H1 (cell line): ENCODE measurements at regions not wholly inside any gene's neighbourhood (a gene's known extent, or its start where the extent isn't known, plus 50 kb on each side); places are given as distances from the start of the nearest gene placed in this dataset.

Source experiments
- E2F6 ChIP-seq: IDR thresholded peaks from 2 replicates; pipeline ENCODE4 v1.6.1; 2012; ENCODE audit warnings: inconsistent platforms
- EZH2 ChIP-seq: fragments of 200-600 bp; sonication (generic); IDR thresholded peaks from 2 replicates; pipeline ENCODE4 v1.7.1; 2012; ENCODE audit warnings: low read depth, mild to moderate bottlenecking, moderate library complexity, low read length, inconsistent platforms; ENCODE audit not compliant: severe bottlenecking
- HDAC2 ChIP-seq, 2 experiments: fragments of 300-600 bp in 1 of 2; sonication (generic) in 1 of 2; IDR thresholded peaks; 2 replicates each; pipeline ENCODE4 v1.6.1; 2011 to 2012; ENCODE audit warnings: low read depth in 2 of 2, low read length in 2 of 2, mild to moderate bottlenecking in 2 of 2, moderate library complexity in 2 of 2, borderline replicate concordance in 1 of 2, inconsistent platforms in 1 of 2
- SP2 ChIP-seq: IDR thresholded peaks from 2 replicates; pipeline ENCODE4 v1.6.1; 2012; ENCODE audit warnings: mild to moderate bottlenecking, low read length, inconsistent platforms
- TAF1 ChIP-seq: IDR thresholded peaks from 2 replicates; pipeline ENCODE4 v1.6.1; 2011; ENCODE audit warnings: mild to moderate bottlenecking, low read depth, low read length
- TEAD4 ChIP-seq: IDR thresholded peaks from 2 replicates; pipeline ENCODE4 v1.6.1; 2012; ENCODE audit warnings: low read depth, low read length, inconsistent platforms, mixed read lengths

GRCh38 chr4:20445933-20446723 is 194.4 kb downstream of the SLIT2 start:
- TF ChIP-seq TEAD4 (no peak), HDAC2 (IDR thresholded peaks at IDR 0.05; ENCODE audit: borderline replicate concordance in 1 of 2, low read depth in 2 of 2, low read length in 2 of 2) (no peak), E2F6 (no peak), EZH2 (no peak), TAF1 (no peak), SP2 (no peak)
